HL-60 (cell line): ENCODE measurements at regions not wholly inside any gene's neighbourhood (a gene's known extent, or its start where the extent isn't known, plus 50 kb on each side); places are given as distances from the start of the nearest gene placed in this dataset.

Experiments
- DNase-seq, 2 experiments: peaks; one replicate each; pipeline ENCODE4 v3.0.0-alpha.2; 2010 to 2020; ENCODE audit warnings: low read depth in 1 of 2, low spot score in 1 of 2
- H3K27ac ChIP-seq: fragments of 250-450 bp; sonication (Bioruptor Pico); replicated peaks from 2 replicates; pipeline ENCODE4 v1.5.1; 2020; ENCODE audit warnings: mild to moderate bottlenecking, moderate library complexity
- H3K27me3 ChIP-seq: fragments of 250-450 bp; sonication (Bioruptor Pico); 2 replicates; pipeline ENCODE4 v1.5.1; 2021; ENCODE audit warnings: mild to moderate bottlenecking, moderate library complexity; ENCODE audit not compliant: insufficient read depth, poor library complexity, severe bottlenecking
- H3K4me3 ChIP-seq: replicated peaks from 2 replicates; pipeline ENCODE4 v1.5.1; 2011; ENCODE audit warnings: mild to moderate bottlenecking, control low read depth, low read length; ENCODE audit not compliant: insufficient read depth
- CTCF ChIP-seq: IDR thresholded peaks from one replicate; pipeline ENCODE4 v1.5.1; 2011; ENCODE audit warnings: low read length, control low read depth, inconsistent platforms; ENCODE audit not compliant: insufficient read depth
- GABPA ChIP-seq: IDR thresholded peaks from 2 replicates; pipeline ENCODE4 v1.6.1; 2012; ENCODE audit warnings: low read depth
- POLR2AphosphoS5 ChIP-seq: IDR thresholded peaks from 2 replicates; pipeline ENCODE4 v1.6.1; 2012; ENCODE audit warnings: low read depth
- REST ChIP-seq: IDR thresholded peaks from 2 replicates; pipeline ENCODE4 v1.6.1; 2012; ENCODE audit warnings: low read depth; ENCODE audit not compliant: insufficient replicate concordance
- SPI1 ChIP-seq: IDR thresholded peaks from 2 replicates; pipeline ENCODE4 v1.6.1; 2012; ENCODE audit warnings: low read depth, mild to moderate bottlenecking, borderline replicate concordance

- DNase-seq: no peak
- Histone ChIP-seq H3K4me3 (no peak overlapping the region), H3K27ac (no peak overlapping the region), H3K27me3 (no peaks in the 10 kb centered on the region)
- TF ChIP-seq POLR2AphosphoS5 (no peak), CTCF (no peak), SPI1 (no peak)
Observed at GRCh38 chr9:120286530-120286929, 293.4 kb downstream of the CDK5RAP2 start.

GRCh38 chr9:120284821-120285220 is 295.1 kb downstream of the CDK5RAP2 start:
- no peak for DNase-seq
- Histone ChIP-seq H3K4me3 (no peak overlapping the region), H3K27me3 (no peaks in the 10 kb centered on the region), H3K27ac (no peak overlapping the region)
- no peak for TF ChIP-seq CTCF
- no peak for TF ChIP-seq POLR2AphosphoS5

- no peak for TF ChIP-seq POLR2AphosphoS5
- Histone ChIP-seq H3K27ac (no peak overlapping the region), H3K27me3 (no peaks in the 10 kb centered on the region), H3K4me3 (no peak overlapping the region)
- no peak for DNase-seq
Observed at GRCh38 chr9:120281665-120282064, 298.3 kb downstream of the CDK5RAP2 start.

GRCh38 chr9:120267929-120268328 is 312.0 kb downstream of the CDK5RAP2 start:
- Histone ChIP-seq H3K27me3 (no peaks in the 10 kb centered on the region), H3K27ac (no peak overlapping the region), H3K4me3 (no peak overlapping the region)
- DNase-seq: no peak
- TF ChIP-seq CTCF: no peak
- no peak for TF ChIP-seq GABPA
- no peak for TF ChIP-seq SPI1
- TF ChIP-seq POLR2AphosphoS5: no peak
- no peak for TF ChIP-seq REST

- no peaks in the 10 kb centered on the region for H3K27me3 ChIP-seq
- H3K27ac ChIP-seq: no peak overlapping the region
- no peak for DNase-seq
- no peak overlapping the region for H3K4me3 ChIP-seq
- TF ChIP-seq SPI1 (no peak), CTCF (no peak), POLR2AphosphoS5 (no peak), GABPA (no peak), REST (no peak)
Observed at GRCh38 chr9:120265791-120266190, 314.2 kb downstream of the CDK5RAP2 start.
